GM19455 (cell line): ENCODE measurements at regions not wholly inside any gene's neighbourhood (a gene's known extent, or its start where the extent isn't known, plus 50 kb on each side); places are given as distances from the start of the nearest gene placed in this dataset.

ENCODE experiments used
- ATAC-seq: cut with Tn5 transposase; IDR thresholded peaks from one replicate; pipeline ENCODE4 v1.9.1; 2021; ENCODE audit not compliant: unreplicated experiment

DNA sequence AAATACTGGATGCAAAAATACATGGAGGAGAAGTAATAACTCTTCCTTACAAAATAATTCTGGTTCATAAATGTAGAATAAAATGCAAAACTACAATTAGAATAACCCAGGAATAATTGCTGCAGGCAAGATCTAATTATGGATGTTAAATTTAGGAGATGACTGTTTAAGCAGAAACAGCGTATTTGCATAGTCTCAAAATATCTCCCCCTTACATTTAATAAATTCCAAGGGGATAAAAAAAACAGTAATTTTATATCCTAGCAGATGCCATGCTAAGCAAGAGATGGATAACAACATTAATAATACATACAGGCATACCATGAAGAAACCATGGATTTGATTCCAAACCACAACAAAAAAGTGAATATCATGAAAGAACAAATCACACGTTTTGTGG lies 1253.1 kb upstream of the MIR17HG start:
- no peak for ATAC-seq

DNA sequence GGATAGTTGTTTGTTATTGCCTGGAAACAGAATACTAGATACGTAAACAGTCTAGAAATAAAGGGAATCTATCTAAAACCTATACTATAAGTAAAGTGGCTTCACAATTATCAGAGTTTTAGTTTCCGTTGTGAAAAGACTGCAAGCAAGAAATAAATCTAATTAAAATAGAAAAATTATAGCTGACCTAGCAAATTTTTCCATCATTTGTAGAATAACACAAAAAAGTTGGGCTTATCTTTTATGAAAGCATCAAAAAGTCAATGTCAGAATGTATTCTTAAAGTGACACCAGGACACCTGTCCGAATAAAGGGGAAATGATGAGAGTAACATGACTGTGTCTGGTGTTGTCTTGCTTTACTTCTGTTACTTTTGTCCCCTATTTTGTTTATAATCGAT lies 1248.9 kb upstream of the MIR17HG start:
- ATAC-seq, result no peak

DNA sequence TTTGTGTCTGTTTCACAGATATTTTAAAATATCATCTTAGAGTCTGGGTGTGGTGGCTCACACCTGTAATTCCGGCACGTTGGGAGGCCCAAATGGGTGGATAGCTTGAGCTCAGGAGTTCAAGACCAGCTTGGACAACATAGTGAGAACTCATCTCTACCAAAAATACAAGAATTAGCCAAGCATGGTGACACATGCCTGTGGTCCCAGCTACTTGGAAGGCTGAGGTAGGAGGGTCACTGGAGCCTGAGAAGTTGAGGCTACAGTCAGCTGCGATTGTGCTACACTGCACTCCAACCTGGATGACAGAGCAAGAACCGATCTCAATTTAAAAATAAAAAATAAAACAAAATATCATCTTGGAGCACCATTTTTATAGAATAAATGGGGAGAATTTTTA lies 1247.6 kb upstream of the MIR17HG start:
- no peak for ATAC-seq

DNA sequence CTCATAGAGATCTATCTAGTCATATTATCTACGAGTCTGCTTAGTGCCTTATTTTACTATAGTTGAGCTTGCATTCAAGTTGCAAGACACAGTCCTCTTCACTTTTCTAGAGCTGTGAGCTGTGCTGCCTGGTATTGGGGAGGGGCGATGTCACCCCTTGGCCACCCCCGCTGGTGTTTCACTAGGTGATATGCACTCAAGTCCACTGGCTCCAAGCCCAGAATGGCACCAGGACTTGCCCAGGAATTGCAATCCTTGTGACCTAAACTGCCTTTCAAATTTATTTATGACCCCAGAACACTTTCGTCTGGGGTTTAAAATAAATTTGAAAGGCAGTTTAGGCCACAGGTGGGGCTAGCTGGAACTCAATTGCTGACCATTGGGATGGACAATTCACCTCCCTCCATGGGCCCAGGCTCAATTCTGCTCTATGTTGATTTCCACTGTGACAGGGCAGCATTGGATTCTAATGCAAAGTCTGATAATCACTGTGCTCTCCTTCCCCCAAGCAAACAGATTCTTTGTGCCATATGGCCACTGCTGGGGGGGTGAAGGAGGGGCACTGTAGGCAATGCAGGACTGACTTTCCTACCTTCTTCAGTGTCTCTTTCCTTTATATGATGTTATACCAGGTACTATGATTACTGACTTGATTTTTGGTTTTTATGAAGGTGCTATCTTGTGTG lies 1244.2 kb upstream of the MIR17HG start:
- no peak for ATAC-seq

DNA sequence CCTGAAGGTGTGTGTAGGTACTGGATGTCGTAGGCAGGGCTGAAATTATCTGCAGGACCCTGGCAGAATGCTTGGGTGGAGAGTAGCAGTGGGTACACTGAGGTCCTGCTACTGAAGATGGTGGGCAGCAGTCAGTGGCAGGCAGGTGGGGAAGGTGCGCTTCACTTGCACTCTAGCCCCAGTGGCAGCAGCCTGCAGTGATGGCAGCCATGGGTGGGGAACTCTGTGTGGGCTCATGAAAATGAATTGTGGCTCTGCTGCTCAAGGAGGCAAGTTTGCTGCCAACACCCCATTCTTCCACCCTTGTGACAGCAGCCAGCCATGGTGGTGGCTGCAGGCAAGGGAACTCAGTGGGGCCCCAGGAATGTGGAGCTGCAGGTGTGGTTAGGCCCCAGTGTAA lies 1242.7 kb upstream of the MIR17HG start:
- no peak for ATAC-seq

DNA sequence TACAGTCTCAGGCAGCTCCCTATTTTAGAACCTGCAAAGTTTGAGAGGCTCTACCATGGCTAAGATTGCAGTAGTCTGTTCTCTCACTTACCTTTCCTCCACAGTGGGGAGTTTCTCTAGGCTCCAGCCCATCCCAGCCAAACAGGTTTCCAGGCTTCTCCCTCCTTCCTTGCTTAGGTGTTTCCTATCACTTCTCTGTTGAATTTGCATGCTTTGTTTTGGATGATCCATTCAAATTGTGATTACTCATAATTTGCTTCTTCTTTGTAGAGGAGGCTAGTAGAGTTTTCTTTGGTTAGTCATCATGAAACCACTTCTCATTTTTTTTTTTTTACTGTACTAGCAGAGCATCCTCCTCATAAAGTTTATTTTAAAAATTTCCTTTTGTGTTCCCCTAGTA lies 1242.2 kb upstream of the MIR17HG start:
- no peak for ATAC-seq

DNA sequence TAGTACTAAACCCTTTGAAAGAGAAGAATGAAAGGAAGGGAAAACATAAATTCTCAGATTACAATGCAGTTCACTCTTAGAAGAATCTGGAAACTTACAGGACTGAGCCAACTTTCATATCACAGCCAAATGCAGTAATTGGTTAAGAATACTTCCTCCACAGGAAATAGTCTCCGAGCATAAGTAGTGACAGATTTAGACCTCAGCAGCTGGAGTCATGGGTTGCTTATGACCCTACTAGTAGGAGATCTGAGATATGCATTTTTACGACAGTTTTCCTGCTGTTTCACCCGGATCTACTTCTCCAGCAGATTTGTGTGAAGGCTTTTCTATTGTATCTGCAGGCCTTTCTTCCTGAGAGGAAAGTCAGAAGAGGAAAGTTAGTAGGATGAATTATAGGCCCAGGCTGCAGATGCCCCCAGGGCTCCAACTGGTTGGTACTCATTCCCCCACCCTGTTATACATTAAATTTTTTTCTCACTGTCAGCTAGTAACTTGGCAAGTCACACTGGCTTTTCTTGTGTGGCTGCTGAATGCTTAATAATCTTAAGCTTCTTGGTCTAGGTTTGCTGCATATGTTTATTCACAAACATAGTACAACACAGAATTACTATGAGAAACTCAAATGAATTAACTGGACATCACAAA lies 1241.5 kb upstream of the MIR17HG start:
- ATAC-seq, result no peak

DNA sequence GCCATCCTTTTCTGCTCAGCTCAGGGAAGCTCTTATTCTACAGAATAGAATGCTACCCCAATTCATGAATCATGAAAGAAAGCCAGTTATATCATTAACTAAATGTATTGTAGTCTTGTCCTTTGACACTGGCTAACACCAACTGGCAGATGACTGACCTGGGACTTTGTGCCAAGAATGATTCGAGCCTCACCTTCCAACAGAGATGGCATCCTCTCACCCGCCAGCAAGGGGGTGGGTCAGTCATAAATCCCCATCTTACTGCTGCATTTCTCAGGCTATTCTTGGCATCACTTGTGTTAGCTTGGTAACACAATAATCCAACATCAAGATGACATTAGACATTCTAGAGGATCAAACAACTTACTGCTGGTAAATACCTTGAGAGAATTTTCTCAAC lies 1239.8 kb upstream of the MIR17HG start:
- no peak for ATAC-seq

DNA sequence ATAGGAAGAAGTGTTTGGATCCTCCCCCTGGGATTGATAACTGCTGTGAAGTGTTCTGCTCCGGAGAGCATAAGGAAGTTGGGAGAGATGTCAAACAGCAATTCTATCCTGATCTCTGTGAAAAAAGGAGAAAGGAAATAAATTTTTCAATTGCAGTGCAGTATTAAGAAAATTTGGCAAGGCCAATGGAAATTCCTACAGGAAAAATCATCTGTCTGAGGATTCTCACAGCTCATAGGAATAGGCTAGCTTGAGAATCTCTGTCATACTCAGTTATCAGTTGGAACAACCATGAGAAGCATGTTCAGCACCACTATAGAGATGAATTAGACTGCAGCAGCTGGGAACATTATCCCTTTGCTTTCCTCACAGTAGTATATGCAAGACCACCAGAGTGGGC lies 1238.9 kb upstream of the MIR17HG start:
- no peak for ATAC-seq

DNA sequence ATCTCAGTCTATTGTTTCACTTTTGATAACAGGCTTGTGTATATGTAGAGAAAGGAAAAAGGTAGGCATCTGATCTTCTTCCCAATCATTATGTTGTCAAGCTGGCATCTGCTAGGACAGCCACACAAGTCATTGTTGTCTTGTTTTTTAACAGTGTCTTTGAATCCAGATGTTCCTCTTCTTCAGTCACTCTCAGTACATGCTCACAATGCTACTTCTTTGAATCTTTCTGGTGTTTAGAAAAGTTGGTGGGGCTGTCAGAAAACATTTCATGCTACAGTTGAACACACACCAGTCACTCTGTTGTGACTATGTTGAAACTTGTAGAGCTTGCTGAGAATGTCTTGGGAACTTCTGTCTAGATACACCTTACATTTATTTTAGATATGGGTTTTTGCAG lies 1231.4 kb upstream of the MIR17HG start:
- no peak for ATAC-seq

DNA sequence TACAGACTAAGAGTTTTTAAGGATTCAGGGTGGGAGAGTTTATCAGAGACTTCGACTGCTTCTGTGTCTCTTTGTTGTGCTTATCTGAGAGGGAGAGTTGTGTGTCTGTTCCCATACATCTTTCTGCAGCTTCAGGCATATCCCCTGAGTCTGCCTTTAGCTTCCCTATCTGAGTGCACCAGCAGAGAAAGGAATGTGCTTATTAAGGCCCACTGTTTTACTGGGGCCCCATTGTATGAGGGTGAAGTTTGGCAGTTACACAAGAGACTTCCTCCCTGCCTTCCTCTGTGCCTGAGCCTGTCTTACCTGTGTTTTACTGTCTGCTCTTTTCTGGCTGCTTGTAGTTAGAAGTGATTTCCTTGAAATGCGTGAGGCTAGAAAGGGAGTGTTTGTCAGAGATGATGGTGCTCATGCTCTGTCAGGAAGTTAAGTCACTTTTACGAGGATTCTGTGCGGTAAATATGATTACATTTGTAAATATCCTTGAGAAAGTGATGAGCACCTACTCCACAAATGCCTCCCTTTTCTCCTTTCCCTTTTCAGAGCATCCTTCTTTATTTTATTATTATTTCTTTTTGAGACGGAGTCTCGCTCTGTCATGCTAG lies 1228.9 kb upstream of the MIR17HG start:
- no peak for ATAC-seq

DNA sequence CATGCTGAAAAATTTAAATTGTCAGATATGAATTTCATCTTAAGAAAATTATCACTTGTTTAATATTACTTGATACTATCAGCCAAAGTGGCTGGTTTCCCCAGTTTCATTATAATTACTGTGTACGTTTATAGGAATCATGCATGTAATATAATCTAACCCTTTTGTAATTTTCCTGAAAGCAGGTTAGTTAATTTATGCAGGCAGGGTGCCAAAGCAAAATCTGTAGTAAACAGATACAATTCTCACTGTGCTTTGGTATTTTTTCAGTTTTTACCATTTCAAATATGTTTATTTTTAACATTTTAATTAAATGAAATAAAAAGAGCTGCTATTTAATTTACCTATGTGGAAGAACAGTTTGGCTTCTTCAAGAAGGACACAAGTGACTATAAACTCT lies 1227.5 kb upstream of the MIR17HG start:
- ATAC-seq, result no peak

DNA sequence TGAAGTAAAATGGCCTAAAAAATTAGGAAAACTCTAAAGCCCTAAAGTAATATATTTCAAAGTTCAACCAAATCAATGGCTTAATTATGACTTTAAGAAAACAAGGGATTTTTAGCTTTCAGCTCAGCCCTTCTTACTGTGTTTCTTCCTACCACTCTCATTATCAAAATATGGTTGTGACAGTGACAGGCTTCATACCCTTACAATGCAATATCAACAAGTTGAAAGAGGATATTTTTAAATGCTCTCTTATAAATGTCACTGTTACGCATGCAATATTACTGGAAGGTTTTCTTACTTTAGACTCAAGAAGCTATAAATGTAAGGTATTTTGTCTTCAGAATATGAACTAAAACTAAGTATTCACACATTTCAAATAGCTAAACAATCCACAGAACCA lies 1225.7 kb upstream of the MIR17HG start:
- no peak for ATAC-seq

DNA sequence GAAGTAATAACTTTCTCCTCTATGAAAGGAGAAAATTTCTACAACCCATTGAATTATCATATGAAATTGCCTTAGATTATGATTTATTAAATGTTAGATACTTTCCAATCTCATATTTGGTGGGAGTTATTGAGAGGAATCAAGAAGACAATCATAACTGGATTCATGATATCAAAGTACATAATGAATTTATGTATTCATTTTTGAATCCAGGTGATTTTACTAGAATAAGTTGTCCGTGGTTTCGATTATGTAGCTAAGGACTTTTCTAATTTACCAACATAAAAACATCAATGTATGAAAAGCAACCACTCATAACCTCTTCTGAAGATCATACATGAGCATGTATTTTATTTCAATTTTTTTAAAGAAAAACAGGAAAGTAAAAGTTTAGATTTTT lies 1225.0 kb upstream of the MIR17HG start:
- ATAC-seq, result no peak

DNA sequence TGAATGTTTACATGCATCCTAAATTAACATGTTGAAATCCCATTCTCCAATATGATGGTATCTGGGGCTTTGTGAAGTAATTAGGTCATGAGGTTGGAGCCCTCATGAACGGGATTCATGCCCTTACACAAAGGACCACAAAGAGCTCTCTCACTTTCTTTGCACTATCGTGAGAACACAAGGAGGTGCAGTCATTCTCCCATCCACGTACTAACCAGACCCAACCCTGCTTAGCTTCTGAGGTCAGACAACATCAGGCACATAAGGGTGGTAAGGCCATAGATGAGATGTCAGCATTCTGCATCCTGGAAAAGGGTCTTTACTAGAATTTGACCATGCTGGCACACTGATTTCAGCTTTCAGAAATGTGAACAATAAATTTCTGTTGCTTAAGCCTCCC lies 1211.9 kb upstream of the MIR17HG start:
- ATAC-seq, result no peak

DNA sequence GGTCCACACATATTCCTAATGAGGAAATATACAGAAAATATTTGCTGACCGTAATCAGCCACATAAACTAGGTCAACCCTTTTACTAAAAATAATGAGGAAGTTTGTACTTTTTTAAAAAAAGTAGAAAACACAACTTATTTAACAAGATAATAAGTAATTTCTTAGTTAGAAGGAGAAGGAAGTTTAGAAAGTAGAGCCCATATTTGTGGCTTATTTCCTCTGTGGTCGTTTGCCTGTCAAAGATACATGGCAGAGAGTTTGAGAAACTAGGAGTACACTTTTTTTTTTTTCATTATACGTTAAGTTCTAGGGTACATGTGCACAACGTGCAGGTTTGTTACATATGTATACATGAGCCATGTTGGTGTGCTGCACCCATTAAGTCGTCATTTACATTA lies 1205.2 kb upstream of the MIR17HG start:
- no peak for ATAC-seq

DNA sequence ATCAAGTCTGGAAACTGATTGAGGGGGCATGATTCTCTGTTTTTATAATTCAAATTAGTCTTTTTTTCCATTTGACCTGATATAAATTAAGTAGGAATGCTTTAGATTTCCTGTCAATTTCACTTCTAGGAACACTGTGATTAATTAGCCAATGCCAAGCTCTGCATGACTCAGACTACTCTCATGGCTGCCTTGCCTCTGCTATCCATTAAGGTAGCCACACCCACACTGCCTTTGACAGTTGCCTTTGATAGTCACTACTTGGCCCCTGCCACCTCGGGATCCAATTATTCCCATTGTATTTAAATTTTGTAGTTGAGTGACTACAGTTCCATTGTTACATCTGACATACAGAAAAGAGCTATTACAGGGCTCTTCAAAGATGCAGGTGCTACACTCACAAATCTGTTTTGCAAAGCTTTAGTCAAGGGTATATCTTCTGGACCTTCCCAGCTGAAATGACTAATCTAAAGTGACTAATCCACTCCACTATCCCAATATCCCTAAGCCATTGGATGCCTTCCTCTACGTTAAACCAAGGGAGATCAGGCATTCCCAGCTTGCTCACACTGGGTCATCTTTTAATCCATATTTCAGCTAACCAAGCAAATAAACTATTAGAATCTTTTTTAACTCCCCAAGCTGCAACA lies 1193.1 kb upstream of the MIR17HG start:
- no peak for ATAC-seq

DNA sequence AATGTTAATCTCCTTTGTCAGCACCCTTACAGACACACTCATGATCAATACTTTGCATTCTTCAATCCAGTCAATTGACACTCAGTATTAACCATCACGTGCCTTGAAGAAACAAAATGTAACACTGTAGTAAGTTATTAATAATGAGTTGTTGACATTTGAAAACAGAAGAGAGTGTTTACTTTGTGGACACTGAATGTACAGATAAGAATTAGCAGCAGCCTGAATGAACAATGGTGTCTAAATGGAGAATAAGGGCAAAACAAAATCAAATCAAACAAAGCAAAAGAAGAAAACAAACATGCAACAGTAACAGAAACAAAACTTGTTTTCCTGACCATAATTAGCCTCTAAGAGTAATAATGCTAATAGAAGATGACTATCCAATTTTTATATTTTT lies 1191.1 kb upstream of the MIR17HG start:
- ATAC-seq, result no peak

DNA sequence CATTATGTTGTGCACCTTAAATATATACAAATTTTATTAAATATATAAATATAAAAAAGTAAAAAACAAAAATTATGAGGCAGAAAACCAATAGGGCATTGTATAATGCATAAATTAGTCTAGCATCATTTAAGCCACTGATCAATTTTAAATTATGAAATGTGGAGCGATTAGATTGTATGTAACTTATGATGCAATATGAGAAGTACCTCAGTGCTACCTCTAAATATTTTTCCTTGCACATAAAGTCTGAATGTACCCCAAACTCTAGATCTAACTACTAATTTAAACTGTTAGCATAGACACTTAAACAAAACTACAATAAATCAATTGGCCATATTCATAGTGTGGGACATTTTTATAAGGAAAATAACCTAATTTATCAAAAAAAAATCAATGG lies 1178.5 kb upstream of the MIR17HG start:
- ATAC-seq, result no peak

DNA sequence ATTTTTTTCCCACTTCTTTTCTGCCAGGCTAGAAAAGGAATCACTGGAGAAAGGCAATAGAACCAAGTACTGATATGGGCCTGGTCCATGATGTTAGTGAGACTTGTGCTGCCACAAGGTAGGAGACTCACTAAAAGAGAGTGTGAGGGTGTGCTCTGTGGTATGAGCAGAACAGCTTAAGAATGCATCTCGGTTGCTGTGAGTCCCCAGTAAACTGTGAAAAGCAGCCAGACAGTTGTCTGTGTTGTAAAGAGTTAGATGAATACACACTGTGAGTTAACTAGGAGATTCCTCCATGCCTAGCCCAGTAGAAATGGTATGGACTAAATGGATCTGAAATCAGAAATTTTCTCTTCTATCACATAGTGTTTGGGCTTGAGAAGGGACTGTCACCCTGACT lies 1177.3 kb upstream of the MIR17HG start:
- no peak for ATAC-seq

DNA sequence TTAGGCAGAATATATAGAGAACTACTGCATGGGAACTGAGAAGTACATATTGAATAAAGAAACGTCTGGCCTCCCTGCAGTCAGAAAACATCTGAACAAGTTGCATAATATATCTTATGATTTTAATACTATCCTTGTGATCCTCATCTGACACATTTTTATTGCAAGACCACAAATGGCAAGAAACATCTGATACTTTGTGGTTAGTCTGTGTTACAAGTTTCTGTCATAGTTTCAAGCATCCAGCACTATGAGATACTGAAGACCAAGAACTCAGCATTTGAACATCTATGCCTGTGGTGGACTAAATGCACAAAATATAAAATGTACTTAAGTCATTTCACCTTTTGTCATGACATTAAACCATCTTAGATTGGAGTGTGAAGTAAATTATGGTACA lies 1175.8 kb upstream of the MIR17HG start:
- no peak for ATAC-seq

DNA sequence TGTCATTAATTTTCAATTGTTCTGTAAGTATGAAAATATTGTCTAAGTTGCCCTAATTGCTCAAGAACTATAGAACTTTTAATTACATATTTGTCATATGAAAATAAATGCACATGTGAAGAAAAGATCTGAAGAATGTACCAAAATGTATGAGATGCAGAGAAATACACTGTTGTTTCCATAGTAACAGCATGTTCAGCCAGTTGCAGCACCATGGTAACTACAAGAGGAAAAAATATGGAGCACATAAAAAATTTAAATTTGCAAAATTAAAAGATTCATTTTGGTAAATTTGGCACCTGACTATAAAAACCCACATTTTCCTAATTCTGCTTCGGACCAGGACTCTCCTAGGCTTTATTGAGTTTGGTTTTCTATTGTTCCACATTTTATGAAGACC lies 1170.0 kb upstream of the MIR17HG start:
- ATAC-seq, result no peak
